ENCODE measurements at regions not wholly inside any gene's neighbourhood (a gene's known extent, or its start where the extent isn't known, plus 50 kb on each side); places are given as distances from the start of the nearest gene placed in this dataset.

GRCh38 chr1:81379430-81379829 is 421.3 kb upstream of the ADGRL2 start:
- H2AFZ ChIP-seq (ENCODE audit: low read depth, low read length): no peak overlapping the region

GRCh38 chr1:81377406-81377805 is 423.3 kb upstream of the ADGRL2 start:
- Histone ChIP-seq H3K4me2 (ENCODE audit: low read length) (no peak overlapping the region), H3K36me3 (ENCODE audit: insufficient read depth, low read length) (no peaks in the 10 kb centered on the region), H2AFZ (ENCODE audit: low read depth, low read length) (no peak overlapping the region), H3K79me2 (replicated peaks; ENCODE audit: insufficient read depth, low read length) (no peaks in the 10 kb centered on the region), H3K9me2 (ENCODE audit: insufficient read depth, low read length) (no peaks in the 10 kb centered on the region), H4K20me1 (ENCODE audit: insufficient read depth) (no peaks in the 10 kb centered on the region), H3K27me3 (ENCODE audit: insufficient read depth, low read depth, low read length) (no peaks in the 10 kb centered on the region), H3K9ac (ENCODE audit: low read length) (no peak overlapping the region), H3K27ac (ENCODE audit: low read length) (no peak overlapping the region), H3K9me3 (ENCODE audit: low read length) (no peaks in the 10 kb centered on the region), H3K4me3 (ENCODE audit: low read length) (no peak overlapping the region), H3F3A (ENCODE audit: insufficient read depth, low read length, poor library complexity, severe bottlenecking) (no peaks in the 10 kb centered on the region)
- no peak for TF ChIP-seq TAF1 (IDR thresholded peaks at IDR 0.05; ENCODE audit: low read depth)
- TF ChIP-seq EZH2 (IDR thresholded peaks at IDR 0.05; ENCODE audit: borderline replicate concordance, insufficient read depth, low read length, poor library complexity, severe bottlenecking): no peak
- no peak for TF ChIP-seq POLR2AphosphoS5 (IDR thresholded peaks at IDR 0.05)
- TF ChIP-seq EP300 (conservative IDR thresholded peaks at IDR 0.05; ENCODE audit: poor library complexity, severe bottlenecking): no peak
- TF ChIP-seq, protein P1, sequence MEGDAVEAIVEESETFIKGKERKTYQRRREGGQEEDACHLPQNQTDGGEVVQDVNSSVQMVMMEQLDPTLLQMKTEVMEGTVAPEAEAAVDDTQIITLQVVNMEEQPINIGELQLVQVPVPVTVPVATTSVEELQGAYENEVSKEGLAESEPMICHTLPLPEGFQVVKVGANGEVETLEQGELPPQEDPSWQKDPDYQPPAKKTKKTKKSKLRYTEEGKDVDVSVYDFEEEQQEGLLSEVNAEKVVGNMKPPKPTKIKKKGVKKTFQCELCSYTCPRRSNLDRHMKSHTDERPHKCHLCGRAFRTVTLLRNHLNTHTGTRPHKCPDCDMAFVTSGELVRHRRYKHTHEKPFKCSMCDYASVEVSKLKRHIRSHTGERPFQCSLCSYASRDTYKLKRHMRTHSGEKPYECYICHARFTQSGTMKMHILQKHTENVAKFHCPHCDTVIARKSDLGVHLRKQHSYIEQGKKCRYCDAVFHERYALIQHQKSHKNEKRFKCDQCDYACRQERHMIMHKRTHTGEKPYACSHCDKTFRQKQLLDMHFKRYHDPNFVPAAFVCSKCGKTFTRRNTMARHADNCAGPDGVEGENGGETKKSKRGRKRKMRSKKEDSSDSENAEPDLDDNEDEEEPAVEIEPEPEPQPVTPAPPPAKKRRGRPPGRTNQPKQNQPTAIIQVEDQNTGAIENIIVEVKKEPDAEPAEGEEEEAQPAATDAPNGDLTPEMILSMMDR (IDR thresholded peaks at IDR 0.05; ENCODE audit: poor library complexity, severe bottlenecking): no peak
- no peak for TF ChIP-seq RAD21 (conservative IDR thresholded peaks at IDR 0.05)

More at GRCh38 chr1:81379430-81379829, 421.3 kb upstream of the ADGRL2 start:
- Histone ChIP-seq H3K4me3 (ENCODE audit: low read length) (no peak overlapping the region), H3K27ac (ENCODE audit: low read length) (no peak overlapping the region), H3K79me2 (replicated peaks; ENCODE audit: insufficient read depth, low read length) (no peaks in the 10 kb centered on the region), H3K9me3 (ENCODE audit: low read length) (no peaks in the 10 kb centered on the region), H3F3A (ENCODE audit: insufficient read depth, low read length, poor library complexity, severe bottlenecking) (no peaks in the 10 kb centered on the region), H3K36me3 (ENCODE audit: insufficient read depth, low read length) (no peaks in the 10 kb centered on the region), H3K27me3 (ENCODE audit: insufficient read depth, low read depth, low read length) (no peaks in the 10 kb centered on the region), H3K4me2 (ENCODE audit: low read length) (no peak overlapping the region), H3K9ac (ENCODE audit: low read length) (no peak overlapping the region), H4K20me1 (ENCODE audit: insufficient read depth) (no peaks in the 10 kb centered on the region), H3K9me2 (ENCODE audit: insufficient read depth, low read length) (no peaks in the 10 kb centered on the region)
- TF ChIP-seq EP300 (conservative IDR thresholded peaks at IDR 0.05; ENCODE audit: poor library complexity, severe bottlenecking) (no peak), SMC3 (conservative IDR thresholded peaks at IDR 0.05; ENCODE audit: poor library complexity) (no peak), POLR2AphosphoS5 (IDR thresholded peaks at IDR 0.05) (no peak), MXI1 (conservative IDR thresholded peaks at IDR 0.05; ENCODE audit: poor library complexity, severe bottlenecking) (no peak)
- TF ChIP-seq, protein P1 (IDR thresholded peaks at IDR 0.05; ENCODE audit: poor library complexity, severe bottlenecking): no peak

- H3K27ac ChIP-seq (ENCODE audit: low read length): no peak overlapping the region
- no peak overlapping the region for H3K4me3 ChIP-seq (ENCODE audit: low read length)
- no peaks in the 10 kb centered on the region for H3K27me3 ChIP-seq (ENCODE audit: insufficient read depth, low read depth, low read length)
- H3K36me3 ChIP-seq (ENCODE audit: insufficient read depth, low read length): no peaks in the 10 kb centered on the region
- H3K79me2 ChIP-seq (replicated peaks; ENCODE audit: insufficient read depth, low read length): no peaks in the 10 kb centered on the region
- H3K9me3 ChIP-seq (ENCODE audit: low read length): no peaks in the 10 kb centered on the region
- TF ChIP-seq POLR2AphosphoS5 (IDR thresholded peaks at IDR 0.05) (no peak), SMC3 (conservative IDR thresholded peaks at IDR 0.05; ENCODE audit: poor library complexity) (no peak), REST (IDR thresholded peaks at IDR 0.05; ENCODE audit: borderline replicate concordance) (no peak), RAD21 (conservative IDR thresholded peaks at IDR 0.05) (no peak), MXI1 (conservative IDR thresholded peaks at IDR 0.05; ENCODE audit: poor library complexity, severe bottlenecking) (no peak), EP300 (conservative IDR thresholded peaks at IDR 0.05; ENCODE audit: poor library complexity, severe bottlenecking) (no peak), TAF1 (IDR thresholded peaks at IDR 0.05; ENCODE audit: low read depth) (no peak), EZH2 (IDR thresholded peaks at IDR 0.05; ENCODE audit: borderline replicate concordance, insufficient read depth, low read length, poor library complexity, severe bottlenecking) (no peak)
- TF ChIP-seq, protein P1 (IDR thresholded peaks at IDR 0.05; ENCODE audit: poor library complexity, severe bottlenecking): no peak
- no peaks in the 10 kb centered on the region for H3K9me2 ChIP-seq (ENCODE audit: insufficient read depth, low read length)
- H4K20me1 ChIP-seq (ENCODE audit: insufficient read depth): no peaks in the 10 kb centered on the region
- no peak overlapping the region for H3K4me2 ChIP-seq (ENCODE audit: low read length)
- H3K9ac ChIP-seq (ENCODE audit: low read length): no peak overlapping the region
- H3F3A ChIP-seq (ENCODE audit: insufficient read depth, low read length, poor library complexity, severe bottlenecking): no peaks in the 10 kb centered on the region
- H2AFZ ChIP-seq (ENCODE audit: low read depth, low read length): no peak overlapping the region
Observed at GRCh38 chr1:81375884-81376548, 424.7 kb upstream of the ADGRL2 start.

Data from neural cell (in vitro differentiated cells).